Activated T-cell treated with anti-CD3 and anti-CD28 coated beads, Interleukin-2, amount 50 U/mL, for 72 hours (primary cell): ENCODE measurements at regions not wholly inside any gene's neighbourhood (a gene's known extent, or its start where the extent isn't known, plus 50 kb on each side); places are given as distances from the start of the nearest gene placed in this dataset.

ENCODE experiments used
- ATAC-seq, 2 donors: fragments of 150-1000 bp; cut with Tn5 transposase; replicated peaks in 1 of 2; 2 replicates each; pipeline ENCODE4 v1.10.0; 2021; ENCODE audit warnings: moderate library complexity in 2 of 2, mild to moderate bottlenecking in 1 of 2
- DNase-seq, 2 donors: peaks; one replicate each; pipeline ENCODE4 v3.0.0; 2021 to 2022; ENCODE audit warnings: mixed read lengths in 1 of 2
- H3K27ac Mint-ChIP-seq: one replicate; pipeline ENCODE4 v1.8.0; 2022; ENCODE audit warnings: mild to moderate bottlenecking, moderate library complexity, mixed read lengths
- H3K27me3 Mint-ChIP-seq: one replicate; pipeline ENCODE4 v1.8.0; 2022; ENCODE audit warnings: low read depth, mixed read lengths
- H3K36me3 Mint-ChIP-seq, 2 donors: one replicate each; pipeline ENCODE4 v1.8.0; 2022; ENCODE audit warnings: mixed read lengths in 2 of 2, mild to moderate bottlenecking in 1 of 2; ENCODE audit not compliant: insufficient read depth in 2 of 2
- H3K4me1 Mint-ChIP-seq: one replicate; pipeline ENCODE4 v1.8.0; 2022; ENCODE audit warnings: low read depth, mixed read lengths
- H3K4me3 Mint-ChIP-seq, 2 donors: one replicate each; pipeline ENCODE4 v1.8.0; 2022; ENCODE audit warnings: mild to moderate bottlenecking in 2 of 2, mixed read lengths in 2 of 2, moderate library complexity in 2 of 2
- H3K9me3 Mint-ChIP-seq, 2 donors: one replicate each; pipeline ENCODE4 v1.8.0; 2022; ENCODE audit warnings: mixed read lengths in 2 of 2

DNA sequence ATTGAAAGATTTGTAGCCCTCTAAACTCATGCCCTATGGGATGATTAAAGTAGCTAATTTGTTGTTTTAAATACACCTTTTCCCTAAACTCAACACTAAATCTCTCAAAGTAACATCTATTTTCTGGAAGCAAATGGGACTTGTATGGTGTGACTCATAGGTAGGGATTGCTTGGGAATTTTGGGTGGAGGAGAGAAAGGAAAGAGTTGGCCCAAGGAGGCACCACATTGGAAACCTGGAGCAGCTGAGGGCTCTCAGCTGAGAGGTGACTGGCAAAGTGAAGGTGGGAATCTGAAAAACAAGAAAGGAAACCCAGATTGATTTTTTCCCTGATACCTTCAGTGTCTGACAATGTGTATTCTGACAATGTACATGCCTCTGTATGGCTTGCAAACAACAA, 114.8 kb upstream of the PRICKLE1 start:
- no peak overlapping the region for H3K27ac Mint-ChIP-seq
- H3K9me3 Mint-ChIP-seq, result no peaks in the 10 kb centered on the region
- ATAC-seq (no peak), DNase-seq (no peak)
- H3K4me1 Mint-ChIP-seq, result no peaks in the 10 kb centered on the region
- H3K36me3 Mint-ChIP-seq, result no peaks in the 10 kb centered on the region
- no peak overlapping the region for H3K4me3 Mint-ChIP-seq
- H3K27me3 Mint-ChIP-seq, result no peaks in the 10 kb centered on the region

DNA sequence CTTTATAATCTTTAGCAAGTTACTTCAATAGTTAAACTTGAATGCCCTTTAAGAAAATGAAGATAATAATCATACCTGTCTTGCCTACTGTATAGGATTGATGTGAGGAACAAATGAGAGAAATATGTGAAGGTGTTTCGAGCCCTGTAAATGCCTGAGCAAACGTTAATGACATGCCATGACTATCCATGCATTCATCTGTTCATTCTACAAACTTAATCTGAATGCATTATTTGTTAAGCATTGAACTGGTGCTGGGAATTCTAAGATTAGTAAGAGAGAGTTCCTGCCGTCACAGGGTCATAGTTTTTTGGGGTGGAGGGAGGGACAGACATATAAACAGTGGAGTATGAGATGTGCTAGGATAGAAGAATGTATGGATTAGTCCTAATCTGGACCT, 111.5 kb upstream of the PRICKLE1 start:
- no peak overlapping the region for H3K27ac Mint-ChIP-seq
- H3K4me1 Mint-ChIP-seq, result no peaks in the 10 kb centered on the region
- no peak for ATAC-seq
- H3K36me3 Mint-ChIP-seq, result no peaks in the 10 kb centered on the region
- no peak for DNase-seq
- H3K27me3 Mint-ChIP-seq, result no peaks in the 10 kb centered on the region
- no peaks in the 10 kb centered on the region for H3K9me3 Mint-ChIP-seq
- H3K4me3 Mint-ChIP-seq, result no peak overlapping the region

GRCh38 chr12:42698213-42698612, 108.7 kb upstream of the PRICKLE1 start:
- Mint-ChIP-seq H3K27ac (no peak overlapping the region), H3K4me3 (no peak overlapping the region), H3K36me3 (peaks cover 0 to 2% of the 10 kb centered on the region in 2 donors), H3K27me3 (no peaks in the 10 kb centered on the region), H3K4me1 (no peaks in the 10 kb centered on the region), H3K9me3 (peaks cover 2% of the 10 kb centered on the region in 2 donors)
- ATAC-seq (no peak), DNase-seq (no peak)

DNA sequence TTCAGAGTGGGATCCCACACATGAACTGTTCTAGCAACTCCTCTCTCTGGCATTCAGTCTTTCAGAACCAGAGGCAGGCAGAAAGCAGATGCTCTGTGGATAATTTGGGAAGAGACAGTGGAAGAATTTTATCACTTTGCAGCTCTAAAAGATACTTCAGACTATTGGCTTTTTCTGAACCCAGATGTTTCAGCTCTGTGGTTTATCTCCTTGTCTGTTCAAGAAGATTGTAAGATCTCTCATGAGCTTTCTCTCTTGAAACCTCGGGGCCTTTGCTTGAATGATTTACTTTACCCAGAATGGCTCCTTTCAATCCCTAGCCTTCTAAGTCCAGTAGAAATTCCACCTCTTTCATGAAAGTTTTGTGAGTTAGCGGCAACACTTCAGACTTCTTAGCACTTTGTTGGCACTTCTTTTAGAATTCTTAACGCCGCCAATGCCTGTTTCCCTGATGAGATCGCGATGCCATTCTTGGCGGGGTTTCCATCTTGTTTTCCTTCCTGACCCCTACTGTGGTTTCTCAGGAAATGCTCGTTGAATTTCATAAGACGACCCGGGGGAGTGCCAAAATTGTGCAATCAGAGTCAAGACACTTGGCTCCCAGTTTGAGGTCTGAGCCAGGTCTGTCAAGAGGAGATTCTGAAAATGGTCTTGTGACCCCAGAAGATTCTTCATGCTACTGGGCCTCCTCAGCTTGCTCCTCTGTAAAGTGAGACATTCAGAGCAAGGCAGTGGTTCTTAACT, 107.0 kb upstream of the PRICKLE1 start:
- DNase-seq (no peak), ATAC-seq (no peak)
- H3K9me3 Mint-ChIP-seq, result peaks cover 2% of the 10 kb centered on the region in 2 donors
- H3K4me3 Mint-ChIP-seq, result no peak overlapping the region
- no peaks in the 10 kb centered on the region for H3K27me3 Mint-ChIP-seq
- H3K27ac Mint-ChIP-seq, result no peak overlapping the region
- peaks cover 0 to 2% of the 10 kb centered on the region in 2 donors for H3K36me3 Mint-ChIP-seq
- no peaks in the 10 kb centered on the region for H3K4me1 Mint-ChIP-seq

- Mint-ChIP-seq H3K36me3 (peaks cover 0 to 2% of the 10 kb centered on the region in 2 donors), H3K27ac (no peak overlapping the region), H3K27me3 (no peaks in the 10 kb centered on the region), H3K9me3 (peaks cover 2 to 4% of the 10 kb centered on the region in 2 donors), H3K4me1 (no peaks in the 10 kb centered on the region), H3K4me3 (no peak overlapping the region)
- no peak for DNase-seq
- ATAC-seq, result no peak
Measured at GRCh38 chr12:42695490-42695995, 106.0 kb upstream of the PRICKLE1 start.

- DNase-seq (no peak), ATAC-seq (no peak)
- Mint-ChIP-seq H3K27ac (no peak overlapping the region), H3K9me3 (peaks cover 4 to 6% of the 10 kb centered on the region in 2 donors), H3K4me1 (no peaks in the 10 kb centered on the region), H3K36me3 (peaks cover 0 to 2% of the 10 kb centered on the region in 2 donors), H3K27me3 (no peaks in the 10 kb centered on the region), H3K4me3 (no peak overlapping the region)
Measured at GRCh38 chr12:42692749-42693148, 103.2 kb upstream of the PRICKLE1 start.

GRCh38 chr12:42691991-42692557, 102.5 kb upstream of the PRICKLE1 start:
- Mint-ChIP-seq H3K27me3 (no peaks in the 10 kb centered on the region), H3K36me3 (peaks cover 0 to 2% of the 10 kb centered on the region in 2 donors), H3K4me1 (no peaks in the 10 kb centered on the region), H3K9me3 (peaks cover 4 to 6% of the 10 kb centered on the region in 2 donors), H3K27ac (no peak overlapping the region), H3K4me3 (no peak overlapping the region)
- ATAC-seq (no peak), DNase-seq (no peak)

- no peaks in the 10 kb centered on the region for H3K36me3 Mint-ChIP-seq
- H3K27me3 Mint-ChIP-seq, result no peaks in the 10 kb centered on the region
Measured at GRCh38 chr12:42690264-42690663, 100.7 kb upstream of the PRICKLE1 start.

DNA sequence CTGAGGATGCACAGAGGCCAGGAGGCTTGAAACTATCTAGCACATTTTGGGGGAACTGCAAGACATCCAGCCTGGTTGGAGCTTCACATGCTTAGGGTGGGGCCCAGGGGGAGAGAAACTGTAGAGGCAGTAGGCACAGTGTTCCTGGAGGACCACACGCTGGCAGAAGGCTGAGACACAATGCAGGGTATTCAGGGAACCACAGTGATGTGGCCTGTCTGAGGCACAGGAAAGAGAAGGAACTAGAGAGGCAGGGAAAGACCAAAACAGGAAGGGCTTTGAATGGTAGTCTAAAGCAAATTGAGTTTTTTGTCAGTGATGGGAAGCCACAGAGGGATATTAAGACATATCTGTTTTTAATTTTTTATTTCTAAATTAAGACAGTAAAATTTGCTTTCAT, 100.2 kb upstream of the PRICKLE1 start:
- no peak for DNase-seq
- no peaks in the 10 kb centered on the region for H3K4me1 Mint-ChIP-seq
- H3K27ac Mint-ChIP-seq, result no peak overlapping the region
- no peaks in the 10 kb centered on the region for H3K27me3 Mint-ChIP-seq
- no peak for ATAC-seq
- peaks cover 3 to 5% of the 10 kb centered on the region in 2 donors for H3K9me3 Mint-ChIP-seq
- H3K36me3 Mint-ChIP-seq, result no peaks in the 10 kb centered on the region
- H3K4me3 Mint-ChIP-seq, result no peak overlapping the region

More at GRCh38 chr12:42690264-42690663, 100.7 kb upstream of the PRICKLE1 start:
- DNase-seq, result no peak
- H3K4me1 Mint-ChIP-seq, result no peaks in the 10 kb centered on the region
- H3K9me3 Mint-ChIP-seq, result peaks cover 3 to 5% of the 10 kb centered on the region in 2 donors
- no peak for ATAC-seq
- H3K27ac Mint-ChIP-seq, result no peak overlapping the region
- H3K4me3 Mint-ChIP-seq, result no peak overlapping the region

DNA sequence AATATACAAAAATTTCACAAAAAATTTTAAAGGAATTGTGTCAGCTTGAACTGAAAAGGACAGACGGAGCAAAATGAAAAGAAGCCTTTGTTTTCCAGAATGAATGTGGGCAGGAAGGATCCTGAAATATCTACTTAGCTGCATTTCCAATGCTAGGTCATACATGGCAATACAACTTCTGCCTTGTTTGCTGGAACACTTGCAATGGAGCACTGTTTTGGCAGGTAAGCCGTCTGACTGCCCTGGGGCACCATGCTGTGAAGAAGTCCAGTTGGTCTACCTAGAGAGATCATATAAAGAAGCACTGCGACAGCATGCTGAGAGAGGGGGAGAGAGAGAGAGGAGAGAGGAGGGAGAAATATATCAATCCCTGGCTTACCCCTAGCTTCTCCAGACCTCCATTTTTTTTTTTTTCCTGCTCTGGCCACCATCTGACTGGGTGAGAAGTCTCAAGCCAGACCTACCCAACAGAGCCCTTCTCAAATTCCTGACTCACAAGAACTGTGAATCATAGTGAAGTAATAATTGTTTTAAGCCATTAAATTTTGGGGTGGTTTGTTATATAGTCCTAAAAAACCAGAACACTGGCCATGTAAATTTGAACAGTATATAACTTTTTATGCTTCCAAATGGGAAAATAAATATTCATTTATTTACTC, 97.1 kb upstream of the PRICKLE1 start:
- Mint-ChIP-seq H3K27me3 (no peaks in the 10 kb centered on the region), H3K4me3 (no peak overlapping the region), H3K27ac (no peak overlapping the region), H3K9me3 (peaks cover 3 to 5% of the 10 kb centered on the region in 2 donors), H3K36me3 (no peaks in the 10 kb centered on the region), H3K4me1 (no peaks in the 10 kb centered on the region)
- ATAC-seq, result no peak
- DNase-seq, result no peak

DNA sequence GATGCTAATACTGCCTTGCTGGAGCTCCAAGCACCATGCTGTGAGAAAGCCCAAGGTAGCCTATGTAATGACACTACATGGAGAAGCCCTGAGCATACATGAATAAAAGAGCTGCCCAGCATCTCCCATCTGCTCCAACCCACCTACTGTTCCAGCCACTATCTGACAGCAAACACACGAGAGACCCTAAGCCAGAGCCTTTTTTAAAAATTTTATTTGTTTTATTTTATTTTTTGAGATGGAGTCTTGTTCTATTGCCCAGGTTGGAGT, 95.2 kb upstream of the PRICKLE1 start:
- ATAC-seq (no peak), DNase-seq (no peak)
- Mint-ChIP-seq H3K27me3 (no peaks in the 10 kb centered on the region), H3K27ac (no peak overlapping the region), H3K4me3 (no peak overlapping the region), H3K36me3 (no peaks in the 10 kb centered on the region), H3K9me3 (peaks cover 0 to 5% of the 10 kb centered on the region in 2 donors), H3K4me1 (no peaks in the 10 kb centered on the region)

DNA sequence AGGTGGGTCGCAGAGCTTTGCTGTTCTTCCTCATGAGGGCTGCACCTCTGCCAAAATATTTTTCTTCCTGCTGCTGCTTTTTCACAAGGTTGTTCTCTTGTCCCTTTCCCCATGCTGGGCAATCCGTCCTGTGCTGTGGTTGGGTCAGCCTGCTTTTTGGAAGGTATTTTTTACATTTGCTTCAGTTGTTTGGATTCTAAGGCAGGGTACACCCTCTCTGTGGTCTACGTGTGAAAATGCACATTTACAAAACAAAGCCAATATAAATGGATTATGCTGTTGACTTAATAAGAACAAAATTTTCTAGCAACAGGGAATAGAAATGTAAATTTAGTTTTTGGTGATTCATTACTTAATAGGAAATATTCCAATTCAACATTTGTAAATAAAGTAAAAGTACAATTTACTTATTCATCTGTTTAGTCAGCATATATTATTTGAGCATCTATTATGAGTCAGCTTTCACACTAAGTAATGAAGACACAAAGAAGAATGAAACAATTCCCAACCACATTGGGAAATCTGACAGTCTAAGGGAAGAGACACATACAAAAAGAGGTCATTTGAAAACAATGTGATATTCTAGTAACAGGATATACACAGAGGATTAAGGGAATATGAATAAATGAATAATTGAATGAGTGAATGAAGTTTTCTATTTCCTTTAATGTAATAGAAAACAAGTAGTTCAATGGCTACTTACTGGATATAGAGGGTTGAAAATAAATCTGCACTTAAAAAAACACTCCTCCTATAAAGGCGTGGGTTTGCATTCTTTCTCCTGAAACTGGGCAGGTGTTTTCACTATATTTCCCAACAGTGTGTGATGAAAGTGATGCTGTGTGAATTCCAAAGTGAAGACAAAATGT, 94.6 kb upstream of the PRICKLE1 start:
- H3K36me3 Mint-ChIP-seq, result no peaks in the 10 kb centered on the region
- no peaks in the 10 kb centered on the region for H3K9me3 Mint-ChIP-seq
- no peak for DNase-seq
- H3K27ac Mint-ChIP-seq, result no peak overlapping the region
- ATAC-seq, result no peak
- no peaks in the 10 kb centered on the region for H3K27me3 Mint-ChIP-seq
- H3K4me1 Mint-ChIP-seq, result no peaks in the 10 kb centered on the region
- H3K4me3 Mint-ChIP-seq, result no peak overlapping the region

DNA sequence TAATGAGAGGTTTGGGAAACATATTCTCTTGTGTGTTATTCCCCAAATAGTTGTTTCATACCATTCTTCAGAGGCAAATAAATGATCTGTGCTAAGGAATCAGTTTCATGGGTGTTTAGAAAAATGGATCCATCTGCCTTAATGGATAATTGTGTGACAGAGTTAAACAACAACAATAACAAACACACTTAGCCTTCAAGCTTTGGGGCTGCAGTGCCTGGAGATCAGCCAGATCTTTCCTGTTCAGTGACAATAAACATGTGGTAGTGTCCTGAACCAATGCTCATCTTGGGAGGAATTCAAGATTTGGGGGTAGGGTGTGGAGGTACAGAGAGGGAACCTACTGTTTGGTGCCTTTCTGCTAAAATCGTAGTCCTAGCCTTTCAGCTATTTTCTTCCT, 93.7 kb upstream of the PRICKLE1 start:
- Mint-ChIP-seq H3K27ac (no peak overlapping the region), H3K27me3 (no peaks in the 10 kb centered on the region), H3K9me3 (no peaks in the 10 kb centered on the region), H3K4me3 (no peak overlapping the region), H3K4me1 (no peaks in the 10 kb centered on the region), H3K36me3 (no peaks in the 10 kb centered on the region)
- DNase-seq (no peak), ATAC-seq (no peak)
